ENCODE measurements at regions not wholly inside any gene's neighbourhood (a gene's known extent, or its start where the extent isn't known, plus 50 kb on each side); places are given as distances from the start of the nearest gene placed in this dataset.

GRCh38 chr13:29958476-29958875 is 108.1 kb upstream of the UBL3 start:
- H3K4me3 ChIP-seq: no peak overlapping the region
- no peaks in the 10 kb centered on the region for H3K36me3 ChIP-seq
- no peaks in the 10 kb centered on the region for H3K9me3 ChIP-seq
- H3K27me3 ChIP-seq: no peaks in the 10 kb centered on the region
- H3K4me1 ChIP-seq: no peaks in the 10 kb centered on the region
- intact Hi-C loops (cut with DNase I): no loop called here
- peak in 1 of 2 donors; percentile 81 for DNase-seq (ENCODE audit: extremely low spot score in 2 of 2)
- TF ChIP-seq POLR2AphosphoS5 (IDR thresholded peaks at IDR 0.05; ENCODE audit: insufficient read depth in 1 of 2, low read depth in 1 of 2): no peak
- no peak for TF ChIP-seq POLR2A (IDR thresholded peaks at IDR 0.05)
- no peak for TF ChIP-seq CTCF (IDR thresholded peaks at IDR 0.05)
- H3K27ac ChIP-seq: no peak overlapping the region

DNA sequence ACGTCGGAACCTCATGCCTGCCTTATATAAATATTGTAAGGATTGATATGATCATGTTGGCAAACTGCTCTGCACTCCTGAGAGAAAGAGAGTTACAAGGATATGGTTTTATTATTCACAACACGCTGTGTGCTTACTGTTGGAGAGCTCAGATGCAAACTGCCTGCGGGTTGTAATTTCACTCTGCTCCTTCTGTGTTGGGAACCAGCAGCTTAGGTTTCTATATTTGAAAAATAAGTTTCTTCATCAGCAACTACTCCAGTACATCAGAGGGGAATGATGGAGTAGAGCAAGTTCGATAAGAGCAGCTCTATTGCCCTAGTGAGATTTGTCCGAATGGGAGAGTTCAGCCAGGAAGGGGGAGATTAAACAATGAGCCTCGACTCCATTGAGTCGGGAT is 106.9 kb upstream of the UBL3 start:
- H3K27ac ChIP-seq: no peak overlapping the region

DNA sequence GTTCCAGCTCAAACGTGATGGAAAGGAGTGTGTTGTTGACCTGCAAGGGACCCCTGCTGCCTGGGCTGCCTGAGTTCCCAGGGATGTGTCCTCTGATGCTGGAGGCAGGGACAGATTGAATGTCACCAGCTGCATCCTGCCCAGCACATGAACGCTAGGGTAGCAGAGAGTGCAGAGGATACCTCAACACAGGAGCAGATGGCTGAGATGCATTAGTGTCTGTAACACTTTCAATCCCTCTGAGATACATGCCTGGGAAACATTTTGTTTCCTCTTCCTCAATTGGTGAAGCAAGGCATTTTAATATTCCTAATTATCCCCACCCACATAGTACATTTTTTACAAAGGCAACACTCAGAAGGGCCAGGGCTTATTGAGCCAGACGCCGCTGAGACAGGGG is 106.4 kb upstream of the UBL3 start:
- peak in 1 of 2 donors; percentile 43 for DNase-seq (ENCODE audit: extremely low spot score in 2 of 2)
- intact Hi-C loops (cut with DNase I): no loop called here

More for the DNA sequence above, 106.9 kb upstream of the UBL3 start:
- Histone ChIP-seq H3K4me3 (no peak overlapping the region), H3K9me3 (no peaks in the 10 kb centered on the region), H3K27me3 (no peaks in the 10 kb centered on the region), H3K4me1 (no peaks in the 10 kb centered on the region), H3K36me3 (no peaks in the 10 kb centered on the region)
- intact Hi-C loops (cut with DNase I): no loop called here
- peak in 1 of 2 donors; percentile 28 for DNase-seq (ENCODE audit: extremely low spot score in 2 of 2)
- TF ChIP-seq CTCF (IDR thresholded peaks at IDR 0.05) (no peak), POLR2AphosphoS5 (IDR thresholded peaks at IDR 0.05; ENCODE audit: insufficient read depth in 1 of 2, low read depth in 1 of 2) (no peak), POLR2A (IDR thresholded peaks at IDR 0.05) (no peak)

GRCh38 chr13:29955137-29955650 is 104.8 kb upstream of the UBL3 start:
- intact Hi-C loops (cut with DNase I): no loop called here
- Histone ChIP-seq H3K4me3 (no peak overlapping the region), H3K27ac (no peak overlapping the region), H3K27me3 (no peaks in the 10 kb centered on the region), H3K4me1 (no peaks in the 10 kb centered on the region), H3K9me3 (no peaks in the 10 kb centered on the region), H3K36me3 (no peaks in the 10 kb centered on the region)
- TF ChIP-seq CTCF (IDR thresholded peaks at IDR 0.05): no peak
- no peak for TF ChIP-seq POLR2A (IDR thresholded peaks at IDR 0.05)
- no peak for TF ChIP-seq POLR2AphosphoS5 (IDR thresholded peaks at IDR 0.05; ENCODE audit: insufficient read depth in 1 of 2, low read depth in 1 of 2)
- DNase-seq (ENCODE audit: extremely low spot score in 2 of 2): no peak

More for the DNA sequence above, 106.4 kb upstream of the UBL3 start:
- no peaks in the 10 kb centered on the region for H3K4me1 ChIP-seq
- H3K36me3 ChIP-seq: no peaks in the 10 kb centered on the region
- H3K4me3 ChIP-seq: no peak overlapping the region
- H3K27ac ChIP-seq: no peak overlapping the region
- H3K27me3 ChIP-seq: no peaks in the 10 kb centered on the region
- TF ChIP-seq POLR2A (IDR thresholded peaks at IDR 0.05): no peak
- no peak for TF ChIP-seq CTCF (IDR thresholded peaks at IDR 0.05)
- TF ChIP-seq POLR2AphosphoS5 (IDR thresholded peaks at IDR 0.05; ENCODE audit: insufficient read depth in 1 of 2, low read depth in 1 of 2): no peak
- no peaks in the 10 kb centered on the region for H3K9me3 ChIP-seq

- DNase-seq (ENCODE audit: extremely low spot score in 2 of 2): no peak
- no peaks in the 10 kb centered on the region for H3K36me3 ChIP-seq
- no peaks in the 10 kb centered on the region for H3K9me3 ChIP-seq
- no peak overlapping the region for H3K4me3 ChIP-seq
- intact Hi-C loops (cut with DNase I): no loop called here
- TF ChIP-seq POLR2AphosphoS5 (IDR thresholded peaks at IDR 0.05; ENCODE audit: insufficient read depth in 1 of 2, low read depth in 1 of 2): no peak
- TF ChIP-seq CTCF (IDR thresholded peaks at IDR 0.05): no peak
- TF ChIP-seq POLR2A (IDR thresholded peaks at IDR 0.05): no peak
- no peaks in the 10 kb centered on the region for H3K4me1 ChIP-seq
- no peak overlapping the region for H3K27ac ChIP-seq
- no peaks in the 10 kb centered on the region for H3K27me3 ChIP-seq
Measured at GRCh38 chr13:29954082-29955028, 103.9 kb upstream of the UBL3 start.
